ENCODE measurements at regions not wholly inside any gene's neighbourhood (a gene's known extent, or its start where the extent isn't known, plus 50 kb on each side); places are given as distances from the start of the nearest gene placed in this dataset.

GRCh38 chr18:75779450-75779849, 351.9 kb upstream of the SMIM21 start:
- no peak for TF ChIP-seq CTCF (IDR thresholded peaks at IDR 0.05; ENCODE audit: borderline replicate concordance, insufficient read depth, low read depth, low read length)
- no peak overlapping the region for H3K4me3 ChIP-seq (ENCODE audit: low read depth, low read length)

GRCh38 chr18:75777630-75778029, 350.1 kb upstream of the SMIM21 start:
- no peak overlapping the region for H3K4me3 ChIP-seq (ENCODE audit: low read depth, low read length)
- TF ChIP-seq CTCF (IDR thresholded peaks at IDR 0.05; ENCODE audit: borderline replicate concordance, insufficient read depth, low read depth, low read length): no peak

GRCh38 chr18:75775121-75775520, 347.6 kb upstream of the SMIM21 start:
- H3K4me3 ChIP-seq (ENCODE audit: low read depth, low read length): no peak overlapping the region
- TF ChIP-seq CTCF (IDR thresholded peaks at IDR 0.05; ENCODE audit: borderline replicate concordance, insufficient read depth, low read depth, low read length): no peak

GRCh38 chr18:75773618-75774017, 346.1 kb upstream of the SMIM21 start:
- no peak for TF ChIP-seq CTCF (IDR thresholded peaks at IDR 0.05; ENCODE audit: borderline replicate concordance, insufficient read depth, low read depth, low read length)

GRCh38 chr18:75762758-75763157, 335.3 kb upstream of the SMIM21 start:
- H3K4me3 ChIP-seq (ENCODE audit: low read depth, low read length): no peak overlapping the region
- no peak for TF ChIP-seq CTCF (IDR thresholded peaks at IDR 0.05; ENCODE audit: borderline replicate concordance, insufficient read depth, low read depth, low read length)

More at GRCh38 chr18:75773618-75774017, 346.1 kb upstream of the SMIM21 start:
- no peak overlapping the region for H3K4me3 ChIP-seq (ENCODE audit: low read depth, low read length)

- H3K4me3 ChIP-seq (ENCODE audit: low read depth, low read length): no peak overlapping the region
- TF ChIP-seq CTCF (IDR thresholded peaks at IDR 0.05; ENCODE audit: borderline replicate concordance, insufficient read depth, low read depth, low read length): no peak
Measured at GRCh38 chr18:75760208-75760607, 332.7 kb upstream of the SMIM21 start.

- no peak for TF ChIP-seq CTCF (IDR thresholded peaks at IDR 0.05; ENCODE audit: borderline replicate concordance, insufficient read depth, low read depth, low read length)
- no peak overlapping the region for H3K4me3 ChIP-seq (ENCODE audit: low read depth, low read length)
Measured at GRCh38 chr18:75757951-75758350, 330.4 kb upstream of the SMIM21 start.

Measured in GM12875 (cell line).